HG03064 (cell line): ENCODE measurements at regions not wholly inside any gene's neighbourhood (a gene's known extent, or its start where the extent isn't known, plus 50 kb on each side); places are given as distances from the start of the nearest gene placed in this dataset.
"Not testable (repeated sequence)": the region's sequence is repeated elsewhere in the genome, so short reads cannot be mapped to it uniquely, and the experiment has no call there.

ENCODE experiments used
- ATAC-seq: cut with Tn5 transposase; IDR thresholded peaks from one replicate; pipeline ENCODE4 v1.9.1; 2021; ENCODE audit warnings: low read depth; ENCODE audit not compliant: unreplicated experiment

DNA sequence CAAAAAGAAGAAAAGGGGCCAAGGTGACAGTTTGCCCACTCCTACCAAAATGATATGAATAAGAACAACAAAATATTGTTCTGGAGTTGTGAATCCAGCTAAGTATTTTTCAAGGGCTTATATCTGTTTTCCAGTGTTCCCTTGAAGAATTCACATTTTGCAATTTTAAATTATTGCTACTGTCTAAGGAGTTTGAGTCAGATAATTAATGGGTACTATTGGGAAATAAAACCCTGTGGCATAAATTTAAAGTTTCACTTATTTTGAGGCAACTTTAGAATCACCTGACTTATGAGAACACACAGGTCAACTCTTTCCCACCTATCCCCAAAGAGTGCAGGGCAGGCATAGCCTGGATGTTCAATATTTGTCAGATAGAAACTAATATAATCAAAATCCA lies 188.0 kb upstream of the GHR start:
- ATAC-seq: no peak

DNA sequence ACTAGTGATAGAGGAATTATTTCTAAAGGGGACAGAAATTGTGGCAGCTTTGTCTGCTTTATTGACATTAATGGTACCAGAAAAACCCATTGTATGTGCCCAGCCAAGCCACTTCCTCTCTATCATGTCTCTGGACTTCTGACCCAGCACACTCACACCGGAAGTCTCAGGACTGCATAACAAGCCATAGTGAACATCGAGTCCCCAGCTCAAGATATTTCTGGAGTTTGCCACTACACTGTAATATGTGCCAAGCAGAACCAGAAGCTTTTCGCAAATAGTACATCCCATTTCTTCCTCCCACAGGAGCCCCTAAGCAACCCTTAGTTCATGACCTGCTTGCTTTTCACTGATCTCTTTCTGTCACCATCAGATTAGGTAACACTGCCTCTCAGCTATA lies 187.4 kb upstream of the GHR start:
- ATAC-seq: no peak

DNA sequence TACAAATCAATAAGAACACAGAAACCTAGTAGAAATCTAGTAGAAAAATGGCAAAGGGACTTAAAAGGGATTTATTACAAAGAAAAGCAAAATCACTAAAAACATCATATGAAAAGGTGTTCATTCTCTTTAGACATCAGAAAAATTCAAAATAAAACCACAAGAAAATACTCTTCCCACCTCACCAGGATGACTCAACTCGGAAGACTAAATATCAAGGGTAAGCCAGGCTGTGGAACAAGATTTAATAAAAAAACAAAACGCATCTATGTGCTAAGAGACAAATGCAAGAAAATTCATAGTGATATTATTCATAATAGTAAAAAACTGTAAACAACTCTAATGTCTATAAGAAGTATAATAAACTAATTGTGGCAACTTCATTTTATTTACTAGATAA lies 181.6 kb upstream of the GHR start:
- no peak for ATAC-seq

DNA sequence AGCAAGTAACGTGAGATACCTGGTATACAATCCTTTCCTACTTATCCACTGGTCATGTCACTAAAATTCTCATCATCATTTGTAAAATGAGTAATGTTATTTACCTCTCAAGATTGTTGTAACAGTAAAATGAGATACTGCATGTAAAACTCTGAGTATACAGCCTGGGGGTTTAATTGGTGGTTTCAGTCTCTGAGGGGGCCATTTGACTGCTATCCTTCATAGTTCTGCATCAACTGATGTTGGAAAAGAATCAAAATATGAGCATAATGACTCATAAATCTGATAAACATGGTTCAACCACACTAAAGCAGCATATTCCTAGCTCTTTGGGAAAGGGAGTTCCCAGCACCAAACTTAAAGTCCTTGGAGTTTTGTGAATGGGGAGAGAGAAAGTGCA lies 181.0 kb upstream of the GHR start:
- ATAC-seq: no peak

DNA sequence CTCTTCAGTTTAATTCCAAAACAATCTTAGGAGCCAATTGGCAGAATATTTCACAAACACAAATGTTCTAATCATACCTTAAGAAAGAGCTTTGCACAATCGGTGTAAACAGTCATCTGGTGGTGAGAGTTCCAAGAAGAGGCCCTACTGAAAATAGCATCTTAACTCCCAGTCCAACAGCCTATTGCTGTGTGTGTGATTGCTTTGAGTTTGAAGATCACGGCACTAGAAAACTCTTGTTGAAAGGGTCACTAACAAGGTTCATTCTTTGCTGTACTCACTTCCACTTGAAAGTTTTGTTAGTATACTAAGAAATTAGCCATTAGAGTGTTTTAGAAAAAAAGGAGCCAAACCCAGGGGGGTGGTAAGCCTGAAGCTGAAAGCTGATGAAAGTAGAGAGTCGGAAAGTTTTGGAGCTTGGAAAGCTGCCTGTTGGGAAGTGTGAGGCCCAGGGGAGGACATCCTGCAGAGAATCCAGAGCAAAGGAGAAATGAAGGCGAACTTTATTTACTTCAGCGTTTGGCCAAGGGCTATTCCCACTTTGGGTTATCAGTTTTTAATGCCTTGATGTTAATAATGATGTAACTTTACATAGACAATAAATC lies 180.3 kb upstream of the GHR start:
- ATAC-seq: no peak

DNA sequence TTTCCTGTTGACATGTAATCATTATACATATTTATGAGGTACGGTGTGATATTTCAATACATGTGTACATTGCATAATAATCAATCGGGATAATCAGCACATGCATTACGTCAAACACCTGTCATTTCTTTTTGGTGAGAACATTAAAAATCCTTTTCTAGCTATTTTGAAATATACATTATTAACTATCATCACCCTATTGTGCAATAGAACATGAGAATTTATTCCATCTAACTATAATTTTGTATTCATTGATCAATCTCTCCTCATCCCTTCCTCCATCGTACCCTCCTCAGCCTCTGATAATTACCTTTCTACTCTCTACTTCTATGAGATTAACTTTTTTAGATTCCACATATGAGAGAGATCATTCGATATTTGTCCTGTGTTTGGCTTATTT lies 170.9 kb upstream of the GHR start:
- no peak for ATAC-seq

DNA sequence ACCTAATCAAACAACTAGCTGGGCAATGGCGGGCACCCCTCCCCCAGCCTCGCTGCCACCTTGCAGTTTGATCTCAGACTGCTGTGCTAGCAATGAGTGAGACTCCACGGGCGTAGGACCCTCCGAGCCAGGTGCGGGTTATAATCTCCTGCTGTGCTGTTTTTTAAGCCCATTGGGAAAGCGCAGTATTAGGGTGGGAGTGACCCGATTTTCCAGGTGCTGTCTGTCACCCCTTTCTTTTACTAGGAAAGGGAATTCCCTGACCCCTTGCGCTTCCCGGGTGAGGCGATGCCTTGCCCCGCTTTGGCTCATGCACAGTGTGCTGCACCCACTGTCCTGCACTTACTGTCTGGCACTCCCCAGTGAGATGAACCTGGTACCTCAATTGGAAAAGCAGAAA lies 163.3 kb upstream of the GHR start:
- ATAC-seq: not testable (repeated sequence)

DNA sequence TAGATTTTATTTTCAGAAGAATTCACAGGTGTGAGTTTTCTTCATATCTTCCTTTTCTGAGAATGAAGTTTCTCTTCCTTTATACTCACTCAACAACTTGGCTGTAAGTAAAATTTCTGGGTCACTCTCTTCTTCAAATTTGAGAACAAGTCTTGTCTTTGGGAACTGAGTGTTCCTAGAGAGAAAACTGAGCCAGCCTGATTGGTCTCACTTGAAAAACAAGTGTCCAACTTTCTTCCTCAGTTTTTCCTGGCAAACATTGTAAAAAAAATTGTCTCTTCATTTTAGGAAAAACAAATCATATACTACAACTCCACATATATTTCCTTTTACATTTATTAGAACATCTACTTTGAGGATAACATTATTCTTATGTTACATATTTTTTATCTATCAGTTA lies 156.1 kb upstream of the GHR start:
- no peak for ATAC-seq

DNA sequence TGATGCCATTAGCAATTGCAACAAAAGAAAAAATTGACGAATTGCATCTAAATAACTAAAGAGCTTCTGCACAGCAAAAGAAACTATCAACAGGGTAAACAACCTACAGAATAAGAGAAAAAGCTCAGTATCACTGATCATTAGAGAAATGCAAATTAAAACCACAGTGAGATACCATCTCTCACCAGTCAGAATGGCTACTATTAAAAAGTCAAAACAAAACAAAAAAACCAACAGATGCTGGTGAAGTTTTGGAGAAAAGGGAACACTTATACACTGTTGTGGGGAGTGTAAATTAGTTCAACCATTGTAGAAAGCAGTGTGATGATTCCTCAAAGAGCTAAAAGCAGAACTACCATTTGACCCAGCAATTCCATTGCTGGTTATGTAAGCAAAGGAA lies 155.1 kb upstream of the GHR start:
- ATAC-seq: not testable (repeated sequence)

DNA sequence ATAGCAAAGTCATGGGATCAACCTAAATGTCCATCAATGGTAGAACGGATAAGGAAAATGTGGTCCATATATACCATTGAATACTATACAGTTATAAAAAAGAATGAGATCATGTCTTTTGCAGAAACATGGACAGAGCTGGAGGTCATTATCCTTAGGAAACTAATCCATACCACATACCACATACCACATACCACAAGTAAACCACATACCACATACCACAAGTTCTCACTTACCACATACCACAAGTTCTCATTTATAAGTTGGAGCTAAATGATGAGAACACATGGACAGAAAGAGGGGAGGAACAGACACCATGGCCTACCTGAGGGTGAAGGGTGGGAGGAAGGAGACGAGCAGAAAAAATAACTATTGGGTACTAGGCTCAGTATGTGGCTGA lies 154.6 kb upstream of the GHR start:
- ATAC-seq: no peak

DNA sequence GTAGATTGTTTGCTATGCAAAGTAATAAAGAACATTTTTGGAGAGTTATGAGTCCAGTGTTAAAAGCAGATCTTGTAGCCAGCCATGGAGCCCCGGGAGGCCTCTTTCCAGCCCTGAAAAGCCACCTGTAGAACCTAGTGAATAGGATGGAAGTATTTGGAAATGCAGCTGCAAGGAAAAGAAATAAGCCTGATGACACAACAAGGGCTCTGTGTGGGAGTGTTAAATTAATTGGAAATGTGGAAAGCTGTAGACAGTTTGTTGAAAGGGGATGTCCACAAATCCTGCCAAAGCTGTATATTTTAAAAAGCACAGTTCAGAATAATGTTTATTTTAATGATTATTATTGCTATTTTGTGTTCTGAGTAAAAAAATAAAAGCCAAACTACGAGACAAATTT lies 152.5 kb upstream of the GHR start:
- ATAC-seq: no peak

DNA sequence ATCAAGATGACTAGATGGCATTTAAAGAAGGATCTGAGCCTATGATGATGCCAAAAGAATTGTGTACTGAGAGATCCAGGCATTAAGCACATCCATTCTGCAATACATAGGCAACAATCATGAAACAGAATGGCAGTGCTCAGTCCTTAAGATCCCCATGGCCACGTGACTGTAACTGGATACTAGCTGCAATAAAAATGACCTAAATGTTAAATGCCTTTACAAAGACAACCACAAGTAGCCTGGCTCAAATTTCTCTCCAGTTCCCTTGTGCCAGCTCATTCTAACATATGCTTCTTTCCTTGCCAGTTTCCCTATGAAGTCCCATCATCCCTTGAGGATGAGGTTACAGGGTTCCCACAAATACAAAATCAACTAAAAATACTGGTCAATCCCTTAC lies 148.3 kb upstream of the GHR start:
- ATAC-seq: no peak

DNA sequence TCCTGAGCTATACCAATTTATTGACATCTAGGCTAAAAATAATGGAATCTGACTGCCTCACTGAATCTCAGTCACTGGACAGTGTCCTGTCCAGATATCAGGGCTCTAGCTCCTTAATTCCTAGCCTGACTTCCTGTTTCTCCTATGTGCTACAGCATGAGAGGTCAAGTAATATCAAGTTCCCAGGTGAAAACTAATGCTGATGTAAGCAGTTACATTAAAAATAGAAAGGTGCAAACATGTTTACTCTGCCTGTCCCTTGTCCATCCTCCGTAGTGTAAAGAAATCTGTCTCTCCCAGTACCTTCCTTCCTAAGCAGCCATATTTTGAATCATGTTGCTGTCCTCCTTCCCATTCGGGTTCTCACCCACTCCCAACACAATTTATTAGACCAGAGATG lies 145.9 kb upstream of the GHR start:
- ATAC-seq: no peak

DNA sequence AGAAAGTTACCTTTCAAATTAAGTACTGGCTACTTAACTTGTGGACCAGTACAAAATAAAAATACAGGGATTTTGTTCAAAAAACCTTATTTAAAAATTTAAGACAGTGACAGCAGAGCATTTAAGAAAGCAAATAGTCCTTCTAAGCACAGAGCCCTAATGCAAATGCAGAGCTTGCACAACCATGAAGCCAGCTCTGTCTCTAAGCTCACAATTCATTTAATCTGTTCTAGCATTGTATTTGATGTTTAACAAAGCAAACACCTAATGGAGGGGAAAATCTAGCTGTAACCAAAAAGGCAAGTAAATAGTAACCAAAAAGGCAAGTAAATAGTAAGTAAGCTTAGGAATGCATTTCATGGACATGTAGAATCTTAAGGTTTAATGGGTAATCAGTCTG lies 138.7 kb upstream of the GHR start:
- ATAC-seq: no peak

DNA sequence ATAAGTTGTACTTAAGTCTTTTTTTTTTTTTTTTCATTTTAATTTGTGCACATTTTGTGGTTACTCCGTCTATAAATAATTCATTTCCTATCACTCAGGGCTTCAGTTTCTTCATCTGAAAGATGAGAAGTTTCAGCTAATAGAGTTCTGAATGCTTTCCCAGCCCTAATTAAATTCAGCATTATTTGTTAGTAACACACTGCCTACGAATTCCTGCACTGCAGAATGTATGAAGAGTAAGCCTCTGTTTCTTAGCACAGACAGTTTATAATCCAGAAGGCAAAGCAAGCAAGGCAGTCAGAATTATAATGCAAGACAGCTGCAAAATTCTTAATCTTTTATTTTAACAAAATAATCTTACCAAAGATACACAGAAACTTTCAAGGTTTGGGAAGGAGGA lies 138.0 kb upstream of the GHR start:
- no peak for ATAC-seq

DNA sequence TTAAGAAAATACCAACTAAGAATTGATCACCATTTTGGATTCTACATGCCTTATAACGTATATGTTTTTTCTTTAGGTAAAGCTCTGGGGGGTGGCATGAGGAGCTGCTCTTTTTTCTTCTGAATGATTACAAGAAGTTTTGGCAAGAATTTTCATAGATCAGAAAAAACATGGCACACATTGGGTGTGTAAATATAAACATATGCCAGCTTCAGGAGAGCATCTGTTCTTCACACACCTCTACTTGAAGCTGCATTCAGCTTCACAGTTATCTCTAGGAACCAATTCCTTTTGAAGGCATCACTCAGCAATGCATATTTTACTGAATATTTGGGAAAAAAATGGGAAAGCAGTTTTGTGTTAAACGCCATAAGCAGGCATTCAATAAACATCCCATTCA lies 122.7 kb upstream of the GHR start:
- no peak for ATAC-seq

DNA sequence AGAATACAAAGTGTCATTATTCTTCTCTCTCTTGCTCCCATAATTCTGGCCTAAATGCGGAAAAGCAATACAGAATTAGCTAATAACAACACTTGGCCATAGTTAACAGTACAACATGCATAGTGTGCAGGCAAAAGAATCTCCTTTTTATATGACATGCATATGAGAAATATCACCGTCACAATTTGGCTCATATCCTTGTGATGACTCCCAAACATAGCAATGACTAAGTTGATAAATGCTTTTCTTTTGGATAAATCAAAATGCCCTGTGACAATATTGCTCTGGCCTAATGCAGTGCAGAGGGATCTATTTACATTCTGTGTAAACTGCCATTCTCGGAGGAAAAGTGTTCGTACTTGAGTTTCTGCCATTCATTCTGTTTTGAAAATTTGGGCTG lies 121.9 kb upstream of the GHR start:
- no peak for ATAC-seq

DNA sequence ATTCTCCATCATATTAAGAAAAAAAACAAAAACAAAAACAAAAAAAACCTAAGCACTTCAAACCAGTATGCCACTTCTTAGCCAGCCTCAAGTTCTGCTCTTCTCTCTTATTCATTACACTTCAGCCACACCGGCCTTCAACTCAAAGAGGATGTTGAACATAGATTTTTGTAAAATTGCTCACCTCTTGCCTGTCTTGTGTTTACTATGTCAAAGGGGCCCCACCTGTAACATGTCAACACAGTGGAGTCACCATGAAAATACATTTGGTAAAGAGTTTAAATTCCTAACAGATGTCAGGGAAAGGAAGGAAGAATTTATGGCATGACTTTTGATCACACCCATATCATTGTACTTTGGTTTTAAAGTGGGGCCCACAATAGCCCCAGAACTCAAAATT lies 121.1 kb upstream of the GHR start:
- ATAC-seq: no peak

DNA sequence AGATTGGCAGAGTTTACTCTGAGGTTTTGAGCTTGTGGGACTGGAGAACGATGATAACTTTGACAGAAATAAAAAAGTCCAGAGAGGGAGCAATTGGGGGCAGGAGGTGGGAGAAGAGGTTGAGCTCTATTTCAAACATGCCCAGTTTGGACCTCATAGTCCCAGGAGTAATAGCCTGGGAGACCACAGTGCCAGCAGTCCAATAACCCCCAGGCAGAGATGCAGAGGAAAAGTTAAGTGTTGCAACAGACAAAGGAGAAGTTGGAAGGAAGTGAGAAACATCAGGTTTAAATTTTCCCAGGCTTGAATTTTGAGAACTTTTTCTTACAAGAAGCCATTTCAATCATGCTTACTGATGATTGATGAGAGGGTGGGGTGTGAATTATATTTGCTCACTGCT lies 117.0 kb upstream of the GHR start:
- ATAC-seq: no peak

DNA sequence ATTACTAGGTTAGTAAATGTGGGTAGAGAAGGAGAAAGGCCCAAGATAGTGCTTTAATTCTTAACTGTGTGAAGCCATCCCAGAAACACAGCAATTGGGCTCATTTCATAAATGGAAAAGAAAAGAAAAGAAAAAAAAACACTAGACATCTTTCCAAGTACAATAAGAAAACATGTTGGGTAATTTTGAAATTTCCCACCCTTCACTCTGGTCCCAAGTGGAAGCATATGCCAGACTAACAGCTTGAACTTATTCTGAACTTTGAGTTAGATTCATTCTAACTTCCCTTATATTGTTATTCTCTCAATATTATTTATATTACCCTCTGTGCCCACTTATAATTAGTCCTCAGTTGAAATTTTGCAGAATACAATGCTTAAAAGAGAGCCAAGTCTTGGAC lies 113.4 kb upstream of the GHR start:
- ATAC-seq: no peak

DNA sequence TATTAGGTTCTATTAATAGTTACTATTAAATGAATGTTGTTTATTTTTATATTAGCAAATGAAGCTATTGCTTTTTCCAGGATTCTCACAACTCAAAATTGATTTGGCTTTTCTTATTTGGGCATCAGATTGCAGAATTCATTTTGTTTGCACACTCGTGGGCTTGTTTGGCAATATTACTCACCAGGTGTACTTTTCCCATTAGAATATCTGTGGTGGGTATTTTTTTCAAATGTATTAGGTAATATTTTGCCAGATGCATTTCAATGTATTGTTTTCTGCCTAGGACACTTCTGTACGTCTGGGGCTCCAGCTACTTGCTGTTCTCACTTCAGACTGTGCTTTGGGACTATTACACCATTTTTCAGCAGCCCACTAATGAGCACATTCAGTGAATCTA lies 108.0 kb upstream of the GHR start:
- no peak for ATAC-seq

DNA sequence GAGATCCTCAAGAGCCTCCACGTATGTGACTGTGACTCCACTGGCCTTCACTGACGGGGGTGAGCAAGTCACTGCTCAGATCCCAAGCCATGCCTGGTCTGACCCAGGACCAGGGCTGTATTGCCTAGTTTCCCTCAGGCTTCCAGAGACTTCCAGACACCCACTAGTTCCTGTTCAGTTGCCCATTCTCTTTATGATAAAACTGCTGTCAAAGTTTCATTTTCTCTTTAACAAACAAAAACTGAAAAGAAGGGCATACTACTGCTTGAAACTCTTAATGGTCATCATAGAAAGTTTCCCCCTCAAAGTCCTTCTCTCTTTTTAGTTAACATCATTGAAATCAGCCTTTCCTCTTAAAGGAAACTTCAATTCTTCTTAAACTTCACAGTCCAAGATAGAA lies 105.7 kb upstream of the GHR start:
- no peak for ATAC-seq

DNA sequence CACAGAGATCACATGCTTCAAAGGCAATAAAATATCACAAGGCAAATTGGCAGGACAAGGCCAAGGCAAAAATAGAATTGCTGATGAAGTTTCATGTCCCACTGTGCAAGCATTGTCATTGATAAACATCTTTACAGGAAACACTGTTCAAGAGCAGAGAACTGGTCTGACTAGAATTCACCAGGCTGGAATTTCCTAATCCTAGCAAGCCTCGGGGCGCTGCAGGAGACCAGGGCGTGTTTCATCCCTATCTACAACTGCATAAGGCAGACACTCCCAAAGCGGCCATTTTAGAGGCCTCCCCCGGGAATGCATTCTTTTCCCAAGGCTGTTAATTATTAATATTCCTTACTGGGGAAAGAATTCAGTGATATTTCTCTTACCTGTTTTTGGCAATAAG lies 103.7 kb upstream of the GHR start:
- ATAC-seq: not testable (repeated sequence)
